ENCODE measurements at regions not wholly inside any gene's neighbourhood (a gene's known extent, or its start where the extent isn't known, plus 50 kb on each side); places are given as distances from the start of the nearest gene placed in this dataset.

GRCh38 chr9:89873801-89874200 is 269.0 kb downstream of the GADD45G start:
- H4K8ac ChIP-seq (ENCODE audit: extremely low read depth, insufficient read depth, low read length) = no peak overlapping the region
- CTCF ChIA-PET (ENCODE audit: partially characterized antibody) = interaction anchor here (0.7 kb wide), 1 partner anchor 156 kb away, joined by 3 read pairs; no protein-coding TSS in a partner anchor
- no peak overlapping the region for H2AFZ ChIP-seq (ENCODE audit: low read length)
- no peaks in the 10 kb centered on the region; a peak in 1 of 7 replicates for H3K4me1 ChIP-seq (replicated peaks in 1 of 4; ENCODE audit: control insufficient read depth in 3 of 4, insufficient read depth in 4 of 4, low read length in 3 of 4)
- WGBS, 2 experiments (ENCODE audit: extremely low coverage in 1 of 2, insufficient coverage in 1 of 2, insufficient read length in 1 of 2, insufficient replicate concordance in 2 of 2, low coverage in 1 of 2, low lambda C conversion rate in 2 of 2, missing lambda C conversion rate in 1 of 2) = 80% methylated on average over 8 of the region's 8 CpGs; no CpG with 5 or more reads in 1 of the 2 experiments
- no peak overlapping the region for H2BK15ac ChIP-seq (ENCODE audit: low read length)
- H3K23ac ChIP-seq (ENCODE audit: insufficient read length) = no peak overlapping the region
- H3K4me2 ChIP-seq (ENCODE audit: insufficient read depth in 1 of 2, low read depth in 2 of 2, low read length in 2 of 2) = no peak overlapping the region
- H3K9me3 ChIP-seq (ENCODE audit: insufficient read depth in 2 of 2, low read depth in 1 of 2, low read length in 1 of 2) = no peaks in the 10 kb centered on the region
- no peak overlapping the region for H3K4ac ChIP-seq (replicated peaks; ENCODE audit: insufficient read length, low read depth, low read length)
- FAIRE-seq (no peak), DNase-seq (ENCODE audit: low read depth in 1 of 2, low spot score in 2 of 2) (peak in 1 of 2 experiments; percentile 22)
- no peaks in the 10 kb centered on the region for H3K79me2 ChIP-seq (ENCODE audit: control insufficient read depth in 1 of 2, insufficient read depth in 2 of 2, low read length in 2 of 2)
- POLR2A ChIA-PET (ENCODE audit: partially characterized antibody) = no interaction called here
- H3K36me3 ChIP-seq (ENCODE audit: control insufficient read depth in 2 of 4, insufficient read depth in 4 of 4, low read length in 3 of 4) = no peaks in the 10 kb centered on the region
- H4K5ac ChIP-seq (ENCODE audit: insufficient read length, low read depth, low read length) = no peak overlapping the region
- no peaks in the 10 kb centered on the region for H4K20me1 ChIP-seq (replicated peaks in 1 of 2; ENCODE audit: control insufficient read depth in 1 of 2, insufficient read depth in 2 of 2, low read length in 2 of 2)
- H2BK12ac ChIP-seq (ENCODE audit: low read depth, low read length) = no peak overlapping the region
- H3K27ac ChIP-seq (ENCODE audit: low read depth, low read length) = no peak overlapping the region
- H3K79me1 ChIP-seq (ENCODE audit: low read depth, low read length) = no peaks in the 10 kb centered on the region
- H3K14ac ChIP-seq (ENCODE audit: insufficient read length) = no peak overlapping the region
- H2BK120ac ChIP-seq (replicated peaks; ENCODE audit: low read depth, low read length) = no peak overlapping the region
- 0 out of 2 replicates have a peak, but pooled peaks cover 3% of the 10 kb centered on the region for H3K23me2 ChIP-seq (ENCODE audit: low read depth, low read length)
- H3K27me3 ChIP-seq (replicated peaks in 1 of 4; ENCODE audit: control insufficient read depth in 3 of 4, extremely low read depth in 1 of 4, insufficient read depth in 3 of 4, low read length in 3 of 4) = no peaks in the 10 kb centered on the region
- no peak overlapping the region for H2BK5ac ChIP-seq (ENCODE audit: low read depth, low read length)
- H3K18ac ChIP-seq (ENCODE audit: extremely low read depth, low read length) = no peak overlapping the region
- H3K56ac ChIP-seq (replicated peaks; ENCODE audit: insufficient read length, low read depth, low read length) = no peak overlapping the region
- H4K91ac ChIP-seq (replicated peaks; ENCODE audit: insufficient read length, low read length) = no peak overlapping the region
- no peak overlapping the region for H3K4me3 ChIP-seq (ENCODE audit: extremely low read depth in 1 of 4, insufficient read depth in 2 of 4, low read depth in 3 of 4, low read length in 4 of 4)
- H2BK20ac ChIP-seq (ENCODE audit: low read length) = no peak overlapping the region
- H3K9ac ChIP-seq (replicated peaks in 1 of 4; ENCODE audit: extremely low read depth in 1 of 4, low read depth in 3 of 4, low read length in 3 of 4) = no peak overlapping the region
- no peak overlapping the region for H2AK5ac ChIP-seq (ENCODE audit: low read depth, low read length)
- TF ChIP-seq SP4 (IDR thresholded peaks at IDR 0.05; ENCODE audit: low read length) (no peak), EGR1 (IDR thresholded peaks at IDR 0.05; ENCODE audit: borderline replicate concordance, low read depth, low read length) (no peak), POLR2AphosphoS5 (IDR thresholded peaks at IDR 0.05; ENCODE audit: low read depth, low read length) (no peak), ASH2L (IDR thresholded peaks at IDR 0.05; ENCODE audit: low read length) (no peak)

All from H1 (cell line).